Suprapubic skin (tissue), 3 donors: ENCODE measurements at regions not wholly inside any gene's neighbourhood (a gene's known extent, or its start where the extent isn't known, plus 50 kb on each side); places are given as distances from the start of the nearest gene placed in this dataset.

Source experiments
- EP300 ChIP-seq: sonication (generic); formaldehyde crosslinking; IDR thresholded peaks from one replicate; pipeline ENCODE4 v1.6.1; 2017; ENCODE audit warnings: antibody characterized with exemption
- POLR2A ChIP-seq, 2 donors: fragments of 450-650 bp; IDR thresholded peaks; one replicate each; pipeline ENCODE4 v1.6.1; 2017; ENCODE audit warnings: antibody characterized with exemption in 2 of 2, mild to moderate bottlenecking in 2 of 2, moderate library complexity in 2 of 2
- TF ChIP-seq, protein P1 (sequence below), 2 donors: fragments of 200-600 bp in 1 of 2; fragments of 450-650 bp in 1 of 2; sonication (generic) in 1 of 2; IDR thresholded peaks; one replicate each; pipeline ENCODE4 v1.5.1; 2016 to 2019; ENCODE audit warnings: antibody characterized with exemption in 2 of 2, mild to moderate bottlenecking in 1 of 2, moderate library complexity in 1 of 2

DNA sequence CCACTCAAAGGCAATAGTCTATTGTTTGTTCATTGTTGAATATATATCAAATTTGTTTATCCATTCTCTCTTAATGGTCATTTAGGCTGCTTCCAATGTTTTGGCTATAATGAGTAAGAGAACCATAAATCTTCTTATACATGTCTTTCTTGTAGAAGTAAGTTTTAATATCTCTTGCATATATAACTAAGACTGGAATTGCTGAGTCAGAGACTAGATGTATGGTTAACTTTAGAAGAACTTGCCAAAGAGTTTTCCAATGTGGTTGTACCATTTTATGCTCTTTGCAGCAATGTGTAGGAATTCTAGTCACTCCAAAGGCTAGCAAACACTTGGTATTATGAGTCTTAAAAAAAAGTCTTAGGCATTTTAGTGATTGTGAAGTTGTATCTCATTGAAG lies 610.0 kb upstream of the GCFC2 start:
- TF ChIP-seq EP300: no peak
- TF ChIP-seq, protein P1, sequence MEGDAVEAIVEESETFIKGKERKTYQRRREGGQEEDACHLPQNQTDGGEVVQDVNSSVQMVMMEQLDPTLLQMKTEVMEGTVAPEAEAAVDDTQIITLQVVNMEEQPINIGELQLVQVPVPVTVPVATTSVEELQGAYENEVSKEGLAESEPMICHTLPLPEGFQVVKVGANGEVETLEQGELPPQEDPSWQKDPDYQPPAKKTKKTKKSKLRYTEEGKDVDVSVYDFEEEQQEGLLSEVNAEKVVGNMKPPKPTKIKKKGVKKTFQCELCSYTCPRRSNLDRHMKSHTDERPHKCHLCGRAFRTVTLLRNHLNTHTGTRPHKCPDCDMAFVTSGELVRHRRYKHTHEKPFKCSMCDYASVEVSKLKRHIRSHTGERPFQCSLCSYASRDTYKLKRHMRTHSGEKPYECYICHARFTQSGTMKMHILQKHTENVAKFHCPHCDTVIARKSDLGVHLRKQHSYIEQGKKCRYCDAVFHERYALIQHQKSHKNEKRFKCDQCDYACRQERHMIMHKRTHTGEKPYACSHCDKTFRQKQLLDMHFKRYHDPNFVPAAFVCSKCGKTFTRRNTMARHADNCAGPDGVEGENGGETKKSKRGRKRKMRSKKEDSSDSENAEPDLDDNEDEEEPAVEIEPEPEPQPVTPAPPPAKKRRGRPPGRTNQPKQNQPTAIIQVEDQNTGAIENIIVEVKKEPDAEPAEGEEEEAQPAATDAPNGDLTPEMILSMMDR (IDR thresholded peaks at IDR 0.05): no peak
- TF ChIP-seq POLR2A (IDR thresholded peaks at IDR 0.05): no peak
